ENCODE measurements at regions not wholly inside any gene's neighbourhood (a gene's known extent, or its start where the extent isn't known, plus 50 kb on each side); places are given as distances from the start of the nearest gene placed in this dataset.

DNA sequence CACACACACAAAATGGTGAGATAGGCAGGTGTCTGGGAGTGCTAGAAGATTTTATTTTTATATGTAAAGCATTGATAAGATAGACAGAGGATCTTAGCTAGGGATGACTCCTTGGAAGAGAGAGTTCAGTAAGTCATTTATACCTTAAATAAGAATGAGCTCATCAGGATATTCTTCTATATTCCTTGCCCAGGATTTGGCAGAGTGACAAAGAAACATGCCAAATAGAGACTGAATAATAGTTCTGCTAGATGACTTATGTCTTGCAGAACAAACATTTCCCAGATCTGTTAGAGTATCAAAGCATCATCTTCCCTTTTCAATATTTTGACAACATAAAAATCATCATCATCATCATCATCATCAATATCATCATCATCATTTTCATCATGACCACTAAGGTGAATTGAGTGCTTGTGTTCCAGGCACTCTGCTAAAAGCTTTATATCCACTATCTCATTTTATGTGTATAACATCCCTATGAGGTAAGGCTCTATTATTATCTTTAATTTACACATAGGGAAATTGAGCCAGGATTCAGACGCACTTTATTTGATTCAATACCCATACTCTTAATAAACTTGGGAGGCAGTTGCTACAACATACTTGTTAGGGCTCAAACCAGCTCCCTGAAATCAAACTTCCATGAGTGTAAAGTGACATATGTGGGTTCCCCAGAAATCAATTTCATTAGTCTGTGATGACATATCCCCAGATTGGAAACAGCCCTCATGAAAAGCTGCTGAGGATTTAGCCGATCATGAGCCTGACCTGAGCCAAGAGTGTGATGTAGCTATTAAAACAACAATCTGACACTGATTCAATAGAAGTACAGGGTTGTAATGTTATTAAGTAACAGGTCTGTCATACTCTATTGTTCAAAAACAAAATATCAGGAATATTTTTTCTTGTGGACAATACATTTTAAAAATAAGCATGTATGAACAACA lies 176.3 kb upstream of the SEMA6A start:
- H3K4me1 ChIP-seq = peaks cover 11% of the 10 kb centered on the region
- H3K27me3 ChIP-seq (ENCODE audit: low read depth) = no peaks in the 10 kb centered on the region
- in situ Hi-C loops (cut with MboI; ENCODE audit: low sequenced_read_pairs) = no loop called here
- no peak for DNase-seq (ENCODE audit: low spot score in 2 of 2)
- peaks cover 3% of the 10 kb centered on the region; the same call in 1 of the 2 replicates for H3K9me3 ChIP-seq
- H3K4me3 ChIP-seq = no peak overlapping the region
- H3K36me3 ChIP-seq (replicated peaks) = no peaks in the 10 kb centered on the region

- Histone ChIP-seq H3K4me3 (no peak overlapping the region), H3K4me1 (peaks cover 11% of the 10 kb centered on the region), H3K27me3 (ENCODE audit: low read depth) (no peaks in the 10 kb centered on the region), H3K36me3 (replicated peaks) (no peaks in the 10 kb centered on the region), H3K9me3 (peaks cover under 1% of the 10 kb centered on the region)
- DNase-seq (ENCODE audit: low spot score in 2 of 2) = no peak
- in situ Hi-C loops (cut with MboI; ENCODE audit: low sequenced_read_pairs) = no loop called here
Measured at GRCh38 chr5:116747881-116748280, 173.3 kb upstream of the SEMA6A start.

GRCh38 chr5:116746668-116747067 lies 172.0 kb upstream of the SEMA6A start:
- H3K36me3 ChIP-seq (replicated peaks) = no peaks in the 10 kb centered on the region

GRCh38 chr5:116740771-116741170 lies 166.1 kb upstream of the SEMA6A start:
- no peak for DNase-seq (ENCODE audit: low spot score in 2 of 2)

More at GRCh38 chr5:116746668-116747067, 172.0 kb upstream of the SEMA6A start:
- Histone ChIP-seq H3K9me3 (peaks cover 3% of the 10 kb centered on the region), H3K27me3 (ENCODE audit: low read depth) (no peaks in the 10 kb centered on the region), H3K4me3 (no peak overlapping the region), H3K4me1 (peaks cover 7% of the 10 kb centered on the region)
- DNase-seq (ENCODE audit: low spot score in 2 of 2) = no peak
- in situ Hi-C loops (cut with MboI; ENCODE audit: low sequenced_read_pairs) = no loop called here

DNA sequence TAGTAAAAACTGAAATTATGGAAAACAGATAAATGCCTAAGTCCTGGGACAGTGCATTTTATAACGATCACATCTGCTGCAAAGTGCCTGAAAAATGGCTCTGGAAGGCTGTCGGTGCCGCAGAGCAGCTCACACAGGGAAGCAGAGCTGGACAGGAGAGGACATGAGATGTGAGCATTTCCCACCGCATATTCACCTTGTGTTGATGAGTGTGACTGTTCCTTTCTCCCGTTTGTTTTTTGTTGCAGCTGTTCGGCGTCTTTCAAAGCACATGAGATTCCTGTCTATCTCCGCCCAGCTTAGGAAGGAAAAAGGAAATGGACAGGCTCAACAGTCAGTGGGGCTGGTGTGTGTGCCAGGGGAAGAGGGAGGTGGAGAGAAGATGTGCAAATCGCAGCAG lies 164.9 kb upstream of the SEMA6A start:
- Histone ChIP-seq H3K4me3 (no peak overlapping the region), H3K27me3 (ENCODE audit: low read depth) (no peaks in the 10 kb centered on the region), H3K36me3 (replicated peaks) (no peaks in the 10 kb centered on the region), H3K4me1 (no peaks in the 10 kb centered on the region), H3K9me3 (peaks cover 3% of the 10 kb centered on the region)
- in situ Hi-C loops (cut with MboI; ENCODE audit: low sequenced_read_pairs) = no loop called here
- no peak for DNase-seq (ENCODE audit: low spot score in 2 of 2)

More at GRCh38 chr5:116740771-116741170, 166.1 kb upstream of the SEMA6A start:
- in situ Hi-C loops (cut with MboI; ENCODE audit: low sequenced_read_pairs) = no loop called here
- H3K4me3 ChIP-seq = no peak overlapping the region
- H3K9me3 ChIP-seq = peaks cover 3% of the 10 kb centered on the region
- no peaks in the 10 kb centered on the region for H3K4me1 ChIP-seq
- no peaks in the 10 kb centered on the region for H3K27me3 ChIP-seq (ENCODE audit: low read depth)
- no peaks in the 10 kb centered on the region for H3K36me3 ChIP-seq (replicated peaks)

DNA sequence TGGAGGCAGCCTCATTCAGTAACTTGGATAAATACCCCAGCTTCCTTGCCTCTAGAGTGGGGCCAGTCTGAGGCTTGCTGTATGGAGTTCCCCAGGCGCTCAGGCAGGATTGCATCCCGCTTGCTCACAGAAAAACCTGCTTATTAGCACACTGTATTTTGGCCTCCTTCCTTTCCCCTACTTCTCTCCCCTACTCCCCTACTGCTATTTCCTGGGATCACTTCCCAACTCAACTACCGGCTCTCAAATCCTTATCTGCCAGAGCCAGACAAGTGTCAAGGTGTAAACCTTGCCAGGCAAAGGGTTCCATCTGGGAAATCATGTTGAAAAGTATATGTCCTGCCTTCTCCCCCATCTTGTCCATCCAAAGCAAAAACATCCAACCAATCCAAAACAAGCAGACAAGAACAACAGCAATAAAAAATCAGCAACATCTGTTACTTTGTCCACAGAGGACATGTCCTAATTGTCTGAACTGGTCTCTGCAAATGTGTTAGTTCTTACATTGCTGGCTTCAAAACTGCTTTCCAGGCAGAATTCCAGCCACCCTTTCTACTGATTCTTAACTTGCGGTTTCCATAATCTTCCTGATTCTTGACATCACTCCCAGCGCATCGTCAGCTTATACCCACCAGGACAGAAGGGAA lies 164.1 kb upstream of the SEMA6A start:
- no peak for DNase-seq (ENCODE audit: low spot score in 2 of 2)
- Histone ChIP-seq H3K27me3 (ENCODE audit: low read depth) (no peaks in the 10 kb centered on the region), H3K4me1 (no peaks in the 10 kb centered on the region), H3K4me3 (no peak overlapping the region), H3K9me3 (peaks cover 3% of the 10 kb centered on the region), H3K36me3 (replicated peaks) (no peaks in the 10 kb centered on the region)
- in situ Hi-C loops (cut with MboI; ENCODE audit: low sequenced_read_pairs) = no loop called here

- in situ Hi-C loops (cut with MboI; ENCODE audit: low sequenced_read_pairs) = no loop called here
Measured at GRCh38 chr5:116738239-116738614, 163.6 kb upstream of the SEMA6A start.

GRCh38 chr5:116736671-116737070 lies 162.0 kb upstream of the SEMA6A start:
- no peak for DNase-seq (ENCODE audit: low spot score in 2 of 2)
- no peaks in the 10 kb centered on the region for H3K4me1 ChIP-seq
- H3K36me3 ChIP-seq (replicated peaks) = no peaks in the 10 kb centered on the region
- no peak overlapping the region for H3K4me3 ChIP-seq
- no peaks in the 10 kb centered on the region for H3K27me3 ChIP-seq (ENCODE audit: low read depth)
- in situ Hi-C loops (cut with MboI; ENCODE audit: low sequenced_read_pairs) = no loop called here
- no peaks in the 10 kb centered on the region for H3K9me3 ChIP-seq

More at GRCh38 chr5:116738239-116738614, 163.6 kb upstream of the SEMA6A start:
- no peak overlapping the region for H3K4me3 ChIP-seq
- H3K36me3 ChIP-seq (replicated peaks) = no peaks in the 10 kb centered on the region
- DNase-seq (ENCODE audit: low spot score in 2 of 2) = no peak
- H3K9me3 ChIP-seq = peaks cover 3% of the 10 kb centered on the region; the same call in 1 of the 2 replicates
- no peaks in the 10 kb centered on the region for H3K4me1 ChIP-seq
- H3K27me3 ChIP-seq (ENCODE audit: low read depth) = no peaks in the 10 kb centered on the region

DNA sequence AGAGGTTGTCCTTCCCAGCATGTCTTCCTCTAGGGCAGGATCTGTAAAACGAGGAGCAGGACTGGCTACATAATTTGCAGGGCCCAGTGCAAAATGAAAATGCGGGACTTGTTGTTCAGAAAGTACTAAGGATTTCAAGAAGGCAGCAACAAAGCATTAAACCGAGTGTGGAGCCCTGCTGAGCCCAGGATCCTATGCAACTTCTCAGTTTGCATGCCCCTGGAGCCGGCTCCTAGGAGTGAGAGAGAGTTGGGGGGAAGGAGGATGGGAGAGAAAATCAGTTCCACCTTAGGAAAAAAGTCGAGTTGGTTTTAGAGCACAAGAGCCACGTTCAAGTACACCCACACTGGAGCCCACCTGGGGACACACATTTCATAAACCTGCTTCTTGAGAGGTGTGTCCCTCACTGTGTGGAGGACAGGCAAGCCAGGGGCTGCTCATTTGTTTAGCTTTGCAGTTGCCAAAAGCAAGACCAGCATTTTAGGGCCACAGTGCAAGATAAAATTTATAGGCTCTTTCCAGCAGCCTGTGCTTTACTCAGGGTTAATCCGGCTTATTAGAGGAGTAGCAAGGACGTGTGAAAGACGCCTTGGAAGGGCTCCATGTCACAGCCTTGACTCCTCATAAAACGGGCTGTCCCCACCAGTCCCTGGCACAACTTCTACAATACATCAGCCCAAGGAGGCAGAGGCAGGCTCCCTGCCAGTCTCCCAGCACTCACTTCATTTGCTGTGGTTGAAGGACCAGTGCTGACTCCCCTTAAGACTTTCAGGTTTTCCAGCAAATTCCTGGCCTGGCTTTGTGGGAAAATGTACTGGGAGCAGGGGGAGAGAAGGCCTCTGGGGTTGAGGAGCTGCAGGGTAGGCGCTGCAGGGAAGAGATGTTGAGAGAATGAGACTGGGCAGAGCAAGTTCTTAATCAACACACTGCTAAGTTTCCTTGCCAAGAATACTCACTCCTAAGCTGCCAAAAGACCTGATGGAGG lies 159.7 kb upstream of the SEMA6A start:
- Histone ChIP-seq H3K9me3 (no peaks in the 10 kb centered on the region), H3K27me3 (ENCODE audit: low read depth) (no peaks in the 10 kb centered on the region), H3K36me3 (replicated peaks) (no peaks in the 10 kb centered on the region), H3K4me3 (no peak overlapping the region), H3K4me1 (no peaks in the 10 kb centered on the region)
- DNase-seq (ENCODE audit: low spot score in 2 of 2) = peak in 1 of 2 experiments; percentile 22
- in situ Hi-C loops (cut with MboI; ENCODE audit: low sequenced_read_pairs) = no loop called here

GRCh38 chr5:116732591-116732990 lies 158.0 kb upstream of the SEMA6A start:
- in situ Hi-C loops (cut with MboI; ENCODE audit: low sequenced_read_pairs) = no loop called here

GRCh38 chr5:116731432-116731831 lies 156.8 kb upstream of the SEMA6A start:
- H3K36me3 ChIP-seq (replicated peaks) = no peaks in the 10 kb centered on the region
- DNase-seq (ENCODE audit: low spot score in 2 of 2) = no peak
- no peaks in the 10 kb centered on the region for H3K9me3 ChIP-seq
- no peaks in the 10 kb centered on the region for H3K4me1 ChIP-seq
- no peaks in the 10 kb centered on the region for H3K27me3 ChIP-seq (ENCODE audit: low read depth)
- in situ Hi-C loops (cut with MboI; ENCODE audit: low sequenced_read_pairs) = no loop called here
- H3K4me3 ChIP-seq = no peak overlapping the region

More at GRCh38 chr5:116732591-116732990, 158.0 kb upstream of the SEMA6A start:
- Histone ChIP-seq H3K9me3 (no peaks in the 10 kb centered on the region), H3K27me3 (ENCODE audit: low read depth) (no peaks in the 10 kb centered on the region), H3K4me1 (no peaks in the 10 kb centered on the region), H3K4me3 (no peak overlapping the region), H3K36me3 (replicated peaks) (no peaks in the 10 kb centered on the region)
- DNase-seq (ENCODE audit: low spot score in 2 of 2) = no peak

DNA sequence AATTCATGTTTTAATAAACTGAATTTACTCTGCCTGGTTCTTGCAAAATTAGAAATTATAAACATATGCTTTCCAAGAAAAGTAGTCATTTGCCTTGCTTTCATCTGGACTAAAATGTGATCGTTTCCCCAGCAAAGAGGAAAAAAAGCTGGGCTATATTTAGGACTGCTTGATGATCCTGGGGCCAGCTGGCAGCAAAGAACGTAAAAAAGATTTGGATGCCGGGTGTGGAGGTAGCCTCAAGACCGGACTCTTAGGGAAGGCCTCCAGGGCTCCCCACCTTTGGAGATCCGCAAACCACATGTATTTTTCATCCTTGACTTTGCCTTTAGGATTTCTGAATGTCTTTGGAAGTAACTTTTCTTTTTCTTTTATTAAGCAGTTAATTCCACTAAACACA lies 156.1 kb upstream of the SEMA6A start:
- H3K9me3 ChIP-seq = no peaks in the 10 kb centered on the region
- H3K36me3 ChIP-seq (replicated peaks) = no peaks in the 10 kb centered on the region
- DNase-seq (ENCODE audit: low spot score in 2 of 2) = no peak
- in situ Hi-C loops (cut with MboI; ENCODE audit: low sequenced_read_pairs) = no loop called here
- H3K27me3 ChIP-seq (ENCODE audit: low read depth) = no peaks in the 10 kb centered on the region
- no peaks in the 10 kb centered on the region for H3K4me1 ChIP-seq
- no peak overlapping the region for H3K4me3 ChIP-seq

DNA sequence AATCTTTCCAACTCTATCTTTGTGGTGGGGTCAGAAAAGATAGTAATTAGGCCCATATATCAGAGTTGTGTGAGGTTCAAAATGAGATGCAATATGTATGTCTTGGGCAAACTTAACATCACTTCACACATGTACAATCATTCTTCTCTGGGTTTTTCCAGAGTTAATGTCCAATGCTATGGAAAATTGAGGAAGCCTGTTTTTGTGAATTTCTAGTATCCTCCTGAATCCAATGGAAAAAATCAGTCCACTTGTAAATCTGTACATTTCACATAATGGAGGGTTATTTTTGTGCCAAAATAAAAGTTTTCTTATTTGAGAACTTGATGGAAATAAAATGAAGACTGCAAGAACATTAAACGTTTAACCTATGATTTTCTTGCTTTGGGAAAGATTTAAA lies 155.6 kb upstream of the SEMA6A start:
- DNase-seq (ENCODE audit: low spot score in 2 of 2) = no peak
- no peaks in the 10 kb centered on the region for H3K36me3 ChIP-seq (replicated peaks)
- in situ Hi-C loops (cut with MboI; ENCODE audit: low sequenced_read_pairs) = no loop called here
- H3K4me3 ChIP-seq = no peak overlapping the region
- H3K27me3 ChIP-seq (ENCODE audit: low read depth) = no peaks in the 10 kb centered on the region
- no peaks in the 10 kb centered on the region for H3K9me3 ChIP-seq
- H3K4me1 ChIP-seq = no peaks in the 10 kb centered on the region
